ENCODE measurements at regions not wholly inside any gene's neighbourhood (a gene's known extent, or its start where the extent isn't known, plus 50 kb on each side); places are given as distances from the start of the nearest gene placed in this dataset.

GRCh38 chr6:121515630-121516265, 80.3 kb downstream of the GJA1 start:
- no peak for TF ChIP-seq CREM (IDR thresholded peaks at IDR 0.05; ENCODE audit: low read depth)
- TF ChIP-seq, protein P1, sequence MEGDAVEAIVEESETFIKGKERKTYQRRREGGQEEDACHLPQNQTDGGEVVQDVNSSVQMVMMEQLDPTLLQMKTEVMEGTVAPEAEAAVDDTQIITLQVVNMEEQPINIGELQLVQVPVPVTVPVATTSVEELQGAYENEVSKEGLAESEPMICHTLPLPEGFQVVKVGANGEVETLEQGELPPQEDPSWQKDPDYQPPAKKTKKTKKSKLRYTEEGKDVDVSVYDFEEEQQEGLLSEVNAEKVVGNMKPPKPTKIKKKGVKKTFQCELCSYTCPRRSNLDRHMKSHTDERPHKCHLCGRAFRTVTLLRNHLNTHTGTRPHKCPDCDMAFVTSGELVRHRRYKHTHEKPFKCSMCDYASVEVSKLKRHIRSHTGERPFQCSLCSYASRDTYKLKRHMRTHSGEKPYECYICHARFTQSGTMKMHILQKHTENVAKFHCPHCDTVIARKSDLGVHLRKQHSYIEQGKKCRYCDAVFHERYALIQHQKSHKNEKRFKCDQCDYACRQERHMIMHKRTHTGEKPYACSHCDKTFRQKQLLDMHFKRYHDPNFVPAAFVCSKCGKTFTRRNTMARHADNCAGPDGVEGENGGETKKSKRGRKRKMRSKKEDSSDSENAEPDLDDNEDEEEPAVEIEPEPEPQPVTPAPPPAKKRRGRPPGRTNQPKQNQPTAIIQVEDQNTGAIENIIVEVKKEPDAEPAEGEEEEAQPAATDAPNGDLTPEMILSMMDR (IDR thresholded peaks at IDR 0.05 in 2 of 3, conservative IDR thresholded peaks at IDR 0.05 in 1 of 3; ENCODE audit: control insufficient read depth in 2 of 3, extremely low read depth in 1 of 3, insufficient read depth in 1 of 3, low read depth in 3 of 3, low read length in 3 of 3), result no peak
- TF ChIP-seq SMARCA5 (IDR thresholded peaks at IDR 0.05), result no peak
- TF ChIP-seq MAX (IDR thresholded peaks at IDR 0.05; ENCODE audit: low read depth, low read length), result no peak
- TF ChIP-seq EZH2 (IDR thresholded peaks at IDR 0.05; ENCODE audit: borderline replicate concordance, control insufficient read depth, low read depth, low read length), result no peak
- no peak for TF ChIP-seq HSF1 (IDR thresholded peaks at IDR 0.05; ENCODE audit: low read depth, low read length)
- TF ChIP-seq, protein P2, sequence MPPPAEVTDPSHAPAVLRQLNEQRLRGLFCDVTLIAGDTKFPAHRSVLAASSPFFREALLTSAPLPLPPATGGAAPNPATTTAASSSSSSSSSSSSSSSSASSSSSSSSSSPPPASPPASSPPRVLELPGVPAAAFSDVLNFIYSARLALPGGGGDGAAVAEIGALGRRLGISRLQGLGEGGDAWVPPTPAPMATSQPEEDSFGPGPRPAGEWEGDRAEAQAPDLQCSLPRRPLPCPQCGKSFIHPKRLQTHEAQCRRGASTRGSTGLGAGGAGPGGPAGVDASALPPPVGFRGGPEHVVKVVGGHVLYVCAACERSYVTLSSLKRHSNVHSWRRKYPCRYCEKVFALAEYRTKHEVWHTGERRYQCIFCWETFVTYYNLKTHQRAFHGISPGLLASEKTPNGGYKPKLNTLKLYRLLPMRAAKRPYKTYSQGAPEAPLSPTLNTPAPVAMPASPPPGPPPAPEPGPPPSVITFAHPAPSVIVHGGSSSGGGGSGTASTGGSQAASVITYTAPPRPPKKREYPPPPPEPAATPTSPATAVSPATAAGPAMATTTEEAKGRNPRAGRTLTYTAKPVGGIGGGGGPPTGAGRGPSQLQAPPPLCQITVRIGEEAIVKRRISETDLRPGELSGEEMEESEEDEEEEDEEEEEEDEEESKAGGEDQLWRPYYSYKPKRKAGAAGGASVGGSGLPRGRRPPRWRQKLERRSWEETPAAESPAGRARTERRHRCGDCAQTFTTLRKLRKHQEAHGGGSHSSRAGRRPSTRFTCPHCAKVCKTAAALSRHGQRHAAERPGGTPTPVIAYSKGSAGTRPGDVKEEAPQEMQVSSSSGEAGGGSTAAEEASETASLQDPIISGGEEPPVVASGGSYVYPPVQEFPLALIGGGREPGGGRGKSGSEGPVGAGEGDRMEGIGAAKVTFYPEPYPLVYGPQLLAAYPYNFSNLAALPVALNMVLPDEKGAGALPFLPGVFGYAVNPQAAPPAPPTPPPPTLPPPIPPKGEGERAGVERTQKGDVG (CRISPR knock-in tag; IDR thresholded peaks at IDR 0.05), result no peak
- no peak for TF ChIP-seq RAD21 (IDR thresholded peaks at IDR 0.05; ENCODE audit: insufficient read depth, low read depth, low read length)
- no peak for TF ChIP-seq PRDM15 (CRISPR knock-in tag; IDR thresholded peaks at IDR 0.05)
- no peak for TF ChIP-seq PKNOX1 (IDR thresholded peaks at IDR 0.05)

All from GM12878 (cell line).